Amygdala (tissue), 56 donors: ENCODE measurements at regions not wholly inside any gene's neighbourhood (a gene's known extent, or its start where the extent isn't known, plus 50 kb on each side); places are given as distances from the start of the nearest gene placed in this dataset.
"Not testable (repeated sequence)": the region's sequence is repeated elsewhere in the genome, so short reads cannot be mapped to it uniquely, and the experiment has no call there.

Source experiments
- DNase-seq, 56 donors: peaks; one replicate each; lab custom pipeline; 2025; lab: John Stamatoyannopoulos, UW

DNA sequence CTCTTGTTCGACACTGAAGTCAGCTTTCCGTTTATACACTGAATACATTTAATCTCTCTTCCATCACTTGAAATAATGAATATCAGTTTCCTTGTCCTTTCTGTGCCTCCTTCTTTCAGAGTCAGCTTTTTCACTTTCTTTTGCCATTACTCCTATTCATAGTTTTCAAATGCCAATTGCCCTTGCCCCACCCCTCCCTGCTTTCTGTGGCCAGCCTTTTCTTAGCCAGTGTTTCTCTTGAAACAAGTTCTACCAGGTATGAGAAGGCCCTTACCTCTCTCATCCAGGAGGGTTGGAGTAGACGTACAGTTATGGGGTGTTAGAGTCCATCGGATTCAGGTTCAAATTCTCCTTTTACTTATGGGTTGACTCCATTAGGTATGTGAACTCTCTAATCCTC, 574.7 kb upstream of the SEMA6A start:
- no peak for DNase-seq

DNA sequence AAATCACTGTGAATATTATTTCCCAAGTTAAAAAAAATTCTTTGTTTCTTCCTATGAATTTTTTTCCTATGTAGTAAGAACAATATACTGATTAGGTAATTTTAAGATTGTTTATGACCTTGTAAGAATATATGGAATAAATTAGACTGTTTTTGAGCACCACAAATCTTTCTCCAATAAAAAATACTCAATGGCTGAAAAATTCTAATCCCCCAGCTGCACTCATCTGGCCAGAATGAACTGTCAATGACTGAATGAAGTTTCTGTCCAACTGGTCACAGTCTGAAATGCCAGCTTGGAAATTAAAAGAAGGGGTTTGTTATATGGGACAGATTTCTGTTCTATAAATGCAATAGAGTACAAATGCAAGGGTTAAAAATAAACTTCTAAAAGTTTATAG, 569.5 kb upstream of the SEMA6A start:
- no peak for DNase-seq

- no peak for DNase-seq
These were observed 568.8 kb upstream of the SEMA6A start for GRCh38 chr5:117143406-117143805.

- DNase-seq, result no peak
These were observed 563.9 kb upstream of the SEMA6A start for GRCh38 chr5:117138523-117138922.

DNA sequence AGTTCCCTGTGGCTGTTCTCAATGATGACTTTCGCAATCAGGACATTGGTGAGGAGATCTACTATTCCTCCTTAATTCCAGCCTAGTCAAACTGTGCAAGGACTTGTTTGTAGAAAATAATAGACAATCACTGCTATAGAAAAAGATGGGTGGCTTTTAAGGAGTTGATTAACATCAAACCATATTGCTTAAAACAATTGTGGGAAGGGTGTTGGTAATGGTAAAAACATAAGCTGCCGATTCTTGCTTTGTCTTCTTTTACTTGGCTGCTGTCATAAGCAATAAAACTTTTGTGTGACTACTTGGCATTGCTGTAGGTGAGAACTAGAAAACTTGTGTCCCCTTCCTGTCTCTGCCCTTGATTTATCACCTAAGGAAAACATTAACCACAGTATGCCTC, 561.2 kb upstream of the SEMA6A start:
- no peak for DNase-seq

GRCh38 chr5:117133198-117133597, 558.6 kb upstream of the SEMA6A start:
- DNase-seq, result no peak

DNA sequence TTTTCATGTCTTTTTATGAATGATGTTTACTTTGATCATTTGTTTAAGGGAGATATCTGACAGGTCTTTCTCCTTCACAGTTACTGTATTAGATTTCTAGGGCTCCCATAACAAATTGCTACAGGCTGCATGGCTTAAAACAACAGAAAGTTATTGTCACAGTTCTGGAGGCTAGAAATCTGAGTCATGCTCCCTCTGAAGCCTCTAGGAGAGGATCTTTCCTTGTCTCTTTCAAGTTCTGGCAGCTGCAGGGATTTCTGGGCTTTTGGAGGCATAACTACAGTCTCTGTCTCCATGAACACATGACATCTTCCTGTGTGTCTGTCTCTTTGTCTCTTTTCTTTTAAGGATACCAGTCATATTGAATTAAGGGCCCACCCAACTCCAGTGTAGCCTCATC, 557.3 kb upstream of the SEMA6A start:
- peak in 4 of 56 donors; percentile 0 to 7 (median 0) for DNase-seq

GRCh38 chr5:117131048-117131679, 556.5 kb upstream of the SEMA6A start:
- DNase-seq, result peak in 1 of 56 donors; percentile 0

DNA sequence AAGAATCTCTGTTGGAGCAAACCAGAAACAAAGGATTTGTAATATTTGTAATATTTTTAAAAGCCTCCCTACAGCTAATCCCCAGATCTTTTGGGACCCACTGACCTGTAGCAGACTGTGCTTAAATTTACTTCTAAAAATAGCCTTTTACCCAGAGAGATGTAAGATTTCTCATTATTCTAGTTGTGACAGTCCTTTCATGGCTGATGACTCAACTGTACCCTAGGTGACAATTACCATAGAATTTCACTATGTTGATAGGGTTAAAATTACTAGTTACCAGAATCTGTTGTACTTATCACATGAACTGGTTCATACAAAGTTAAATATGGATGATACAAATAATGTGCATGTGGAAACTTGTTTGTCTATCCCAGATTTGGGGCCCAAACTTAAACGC, 543.9 kb upstream of the SEMA6A start:
- DNase-seq, result no peak

GRCh38 chr5:117117314-117117713, 542.7 kb upstream of the SEMA6A start:
- DNase-seq, result not testable (repeated sequence)

DNA sequence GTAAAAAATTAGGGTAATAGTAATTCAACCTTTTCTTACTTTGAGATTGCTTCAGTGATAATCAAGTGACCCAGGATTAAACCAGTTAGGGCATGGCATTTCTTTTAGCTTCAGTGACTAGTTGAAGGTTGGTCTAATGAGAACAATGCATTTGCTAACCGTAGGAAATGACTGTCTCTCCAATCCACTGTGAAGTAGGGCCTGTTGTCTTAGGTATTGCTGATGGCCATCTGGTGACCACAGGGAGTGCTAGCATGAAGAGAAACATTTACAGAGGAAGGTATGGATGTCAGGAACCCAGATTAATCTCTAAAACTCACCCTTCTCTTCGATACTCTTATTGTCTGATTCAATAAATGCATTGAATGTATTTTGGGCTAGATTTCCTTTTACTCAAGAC, 535.9 kb upstream of the SEMA6A start:
- no peak for DNase-seq

DNA sequence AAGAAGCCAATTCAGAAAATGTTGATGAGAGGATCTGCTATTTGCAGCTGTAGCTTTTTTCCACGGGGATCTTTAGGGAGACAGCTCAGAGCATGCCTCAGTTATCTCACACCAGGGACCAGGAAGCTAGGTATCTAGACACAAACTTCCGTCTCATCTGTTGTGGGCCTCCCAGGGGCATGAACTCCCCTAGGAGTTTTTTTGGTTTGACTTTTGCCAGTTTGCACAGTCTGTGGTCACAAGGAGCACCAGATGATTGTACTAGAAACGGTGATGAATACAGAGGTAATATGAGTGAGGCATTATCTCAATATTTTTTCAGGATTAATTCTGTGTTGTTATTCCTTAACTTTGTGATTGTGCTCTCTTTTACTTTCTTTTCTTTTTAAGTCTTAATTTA, 533.2 kb upstream of the SEMA6A start:
- DNase-seq, result no peak

GRCh38 chr5:117103703-117104102, 529.1 kb upstream of the SEMA6A start:
- no peak for DNase-seq

- DNase-seq, result no peak
These were observed 528.0 kb upstream of the SEMA6A start for GRCh38 chr5:117102591-117102990.

- DNase-seq, result no peak
These were observed 525.6 kb upstream of the SEMA6A start for GRCh38 chr5:117100176-117100575.

DNA sequence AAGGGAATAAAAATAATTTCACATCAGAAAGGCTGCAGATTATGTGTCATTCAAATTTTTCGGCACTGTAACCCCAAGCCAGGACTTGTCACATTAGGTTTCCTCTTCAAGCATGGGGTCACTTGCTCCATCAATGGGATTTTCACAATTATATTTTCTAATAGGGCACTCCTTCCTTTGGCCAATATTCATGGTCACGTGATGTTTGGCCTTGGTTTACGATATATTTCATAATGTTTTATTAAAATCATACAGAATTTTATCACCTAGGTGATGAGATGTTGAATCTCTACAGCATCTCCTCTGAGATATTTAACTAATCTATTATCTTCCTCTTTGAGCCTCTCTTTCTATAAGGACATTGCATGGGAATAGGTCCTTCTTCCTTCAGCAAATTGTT, 523.5 kb upstream of the SEMA6A start:
- no peak for DNase-seq

GRCh38 chr5:117095346-117096332, 521.0 kb upstream of the SEMA6A start:
- DNase-seq, result no peak

DNA sequence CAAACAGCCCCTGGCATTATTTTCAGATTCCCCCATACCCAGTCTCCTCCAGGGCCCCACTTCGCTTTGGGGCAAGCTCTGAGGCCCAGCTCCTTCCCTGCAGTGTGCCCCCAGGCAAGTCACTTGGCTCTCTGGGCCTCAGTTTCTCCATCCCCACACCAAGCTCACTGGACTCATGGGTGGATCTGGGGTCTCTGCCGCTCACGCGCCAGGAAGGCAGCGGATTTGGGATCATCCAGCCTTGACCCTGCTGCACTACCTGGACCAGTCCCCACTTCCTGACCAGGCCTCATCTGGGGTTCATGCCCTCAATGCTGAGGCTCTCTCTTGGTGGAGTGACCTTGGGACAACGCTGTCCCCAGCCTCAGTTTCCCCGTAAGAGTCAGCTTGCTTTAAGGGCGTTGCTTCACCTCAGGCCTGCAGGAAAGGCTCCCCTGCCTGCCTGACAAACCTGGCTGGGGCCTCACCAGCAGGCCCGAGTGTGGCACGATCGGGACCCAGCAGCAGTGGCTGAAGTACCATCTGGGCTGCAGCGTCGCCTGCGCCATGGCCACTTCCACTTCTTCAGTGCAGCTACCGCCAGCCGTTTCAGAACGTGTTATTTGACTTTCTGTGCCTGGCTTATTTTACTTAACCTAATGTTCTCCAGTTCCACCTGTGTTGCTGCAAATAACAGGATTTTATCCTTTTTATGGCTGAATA, 519.6 kb upstream of the SEMA6A start:
- DNase-seq, result no peak

GRCh38 chr5:117093653-117094052, 519.0 kb upstream of the SEMA6A start:
- no peak for DNase-seq

DNA sequence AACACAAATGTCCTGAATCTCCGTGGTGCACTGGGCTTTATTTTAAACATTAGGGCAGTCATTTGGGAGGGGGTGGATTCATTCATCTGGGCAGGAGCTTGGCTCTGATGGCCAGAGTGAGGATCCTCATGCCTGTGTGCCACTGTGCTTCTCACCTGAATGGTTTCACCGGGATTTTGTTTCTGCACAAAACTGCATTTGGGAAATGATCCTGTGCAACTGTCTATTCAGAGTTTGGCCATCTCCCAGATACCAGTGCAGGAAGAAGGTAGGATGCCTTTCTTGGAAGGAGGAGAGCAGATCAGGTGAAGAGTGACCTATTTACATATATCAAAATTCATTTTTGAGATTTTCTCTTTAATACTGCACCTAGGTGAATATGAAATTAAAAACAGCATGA, 514.4 kb upstream of the SEMA6A start:
- no peak for DNase-seq

GRCh38 chr5:117088176-117088575, 513.6 kb upstream of the SEMA6A start:
- no peak for DNase-seq
